Adrenal gland (tissue), 9 donors: ENCODE measurements at regions not wholly inside any gene's neighbourhood (a gene's known extent, or its start where the extent isn't known, plus 50 kb on each side); places are given as distances from the start of the nearest gene placed in this dataset.

ENCODE experiments used
- DNase-seq, 7 donors: peaks; one replicate each; pipeline ENCODE4 v3.0.0-alpha.2; 2019 to 2020
- H3K27ac ChIP-seq, 5 donors: fragments of 200-600 bp; sonication (generic) in 4 of 5; 1 replicate in 3 of 5; 2 replicates in 2 of 5; pipeline versions ENCODE4 v1.5.1 to v1.8.0; 2016 to 2020; ENCODE audit warnings: mild to moderate bottlenecking in 1 of 5
- H3K27me3 ChIP-seq: fragments of 200-600 bp; 2 replicates; pipeline ENCODE4 v1.8.0; 2021
- H3K36me3 ChIP-seq, 2 donors: fragments of 200-600 bp; replicated peaks in 1 of 2; 1 replicate in 1 of 2; 2 replicates in 1 of 2; pipeline versions ENCODE4 v1.5.1 to v1.8.0; 2018 to 2022
- H3K4me1 ChIP-seq, 2 donors: fragments of 200-600 bp; replicated peaks in 1 of 2; 1 replicate in 1 of 2; 2 replicates in 1 of 2; pipeline versions ENCODE4 v1.5.1 to v1.8.0; 2018 to 2021
- H3K4me3 ChIP-seq, 4 donors: fragments of 200-600 bp; sonication (generic) in 3 of 4; one replicate each; pipeline ENCODE4 v1.5.1; 2016 to 2018
- H3K9me3 ChIP-seq, 3 donors: fragments of 200-600 bp; sonication (generic) in 1 of 3; replicated peaks in 1 of 3; 1 replicate in 2 of 3; 2 replicates in 1 of 3; pipeline versions ENCODE4 v1.5.1 to v1.8.0; 2016 to 2021
- POLR2A ChIP-seq, 2 donors: fragments of 450-650 bp; IDR thresholded peaks; one replicate each; pipeline ENCODE4 v1.6.1; 2017; ENCODE audit warnings: antibody characterized with exemption in 2 of 2, mild to moderate bottlenecking in 2 of 2, moderate library complexity in 1 of 2
- WGBS, 4 donors: extraction: QIAGEN DNeasy Blood & Tissue Kit in 2 of 4; methylation state at CpG; one replicate each; pipeline versions ENCODE4 v1.1.5 to v1.1.7; 2013 to 2017; 5-methylcytosine and 5-hydroxymethylcytosine counted together
- intact Hi-C, 2 donors: fragments of 100-400 bp; cut with DNase I; formaldehyde crosslinking; loops; one replicate each; pipeline versions ENCODE4 v1.14.1 to v1.15.0; 2022 to 2023
- TF ChIP-seq, protein P1 (sequence below), 6 experiments: fragments of 450-650 bp in 4 of 6; fragments of 200-600 bp in 2 of 6; sonication (generic) in 1 of 6; IDR thresholded peaks; 1 replicate in 5 of 6; 2 replicates in 1 of 6; pipeline versions ENCODE4 v1.5.1 to v1.8.0; 2016 to 2021; ENCODE audit warnings: antibody characterized with exemption in 6 of 6, mild to moderate bottlenecking in 2 of 6, moderate library complexity in 1 of 6
- donor health status: healthy with polysubstance abuse.
- donor health status: Bipolar disorder and iron deficiency.
- donor health status: DM: yes; HTN: yes; CAD: no.
- donor health status: DM: no; HTN: no; CAD: no.
- donor health status: DM: no; HTN: no; CAD: no.

DNA sequence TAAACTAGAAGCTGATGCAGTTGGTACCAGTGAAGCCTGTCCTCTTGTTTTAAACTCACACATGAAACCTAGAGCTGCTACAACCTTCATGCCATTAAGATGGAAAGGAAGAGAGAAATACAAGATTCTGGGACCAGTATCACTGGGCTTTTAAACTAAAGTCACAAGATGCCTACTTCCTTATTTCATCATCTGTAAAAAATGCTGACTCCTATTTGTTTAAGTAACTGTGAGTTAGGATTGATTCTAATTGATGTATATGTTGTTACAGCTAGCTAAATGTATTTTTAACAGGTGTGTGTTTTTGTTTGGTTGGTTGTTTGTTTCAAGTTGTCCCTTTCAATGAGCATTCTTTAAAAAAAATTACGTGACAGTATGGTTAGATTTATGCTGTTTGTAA is 833.3 kb upstream of the PRMT6 start:
- H3K27ac ChIP-seq = no peak overlapping the region
- no peaks in the 10 kb centered on the region for H3K9me3 ChIP-seq
- H3K4me1 ChIP-seq = no peaks in the 10 kb centered on the region
- intact Hi-C loops = no loop called here
- TF ChIP-seq, protein P1, sequence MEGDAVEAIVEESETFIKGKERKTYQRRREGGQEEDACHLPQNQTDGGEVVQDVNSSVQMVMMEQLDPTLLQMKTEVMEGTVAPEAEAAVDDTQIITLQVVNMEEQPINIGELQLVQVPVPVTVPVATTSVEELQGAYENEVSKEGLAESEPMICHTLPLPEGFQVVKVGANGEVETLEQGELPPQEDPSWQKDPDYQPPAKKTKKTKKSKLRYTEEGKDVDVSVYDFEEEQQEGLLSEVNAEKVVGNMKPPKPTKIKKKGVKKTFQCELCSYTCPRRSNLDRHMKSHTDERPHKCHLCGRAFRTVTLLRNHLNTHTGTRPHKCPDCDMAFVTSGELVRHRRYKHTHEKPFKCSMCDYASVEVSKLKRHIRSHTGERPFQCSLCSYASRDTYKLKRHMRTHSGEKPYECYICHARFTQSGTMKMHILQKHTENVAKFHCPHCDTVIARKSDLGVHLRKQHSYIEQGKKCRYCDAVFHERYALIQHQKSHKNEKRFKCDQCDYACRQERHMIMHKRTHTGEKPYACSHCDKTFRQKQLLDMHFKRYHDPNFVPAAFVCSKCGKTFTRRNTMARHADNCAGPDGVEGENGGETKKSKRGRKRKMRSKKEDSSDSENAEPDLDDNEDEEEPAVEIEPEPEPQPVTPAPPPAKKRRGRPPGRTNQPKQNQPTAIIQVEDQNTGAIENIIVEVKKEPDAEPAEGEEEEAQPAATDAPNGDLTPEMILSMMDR (IDR thresholded peaks at IDR 0.05) = no peak
- TF ChIP-seq POLR2A (IDR thresholded peaks at IDR 0.05) = no peak
- DNase-seq = no peak
- no peaks in the 10 kb centered on the region for H3K27me3 ChIP-seq
- WGBS, 4 donors = 69 to 85% (median 74%) methylated on average over 1 of the region's 1 CpG
- no peaks in the 10 kb centered on the region for H3K36me3 ChIP-seq
- no peak overlapping the region for H3K4me3 ChIP-seq

DNA sequence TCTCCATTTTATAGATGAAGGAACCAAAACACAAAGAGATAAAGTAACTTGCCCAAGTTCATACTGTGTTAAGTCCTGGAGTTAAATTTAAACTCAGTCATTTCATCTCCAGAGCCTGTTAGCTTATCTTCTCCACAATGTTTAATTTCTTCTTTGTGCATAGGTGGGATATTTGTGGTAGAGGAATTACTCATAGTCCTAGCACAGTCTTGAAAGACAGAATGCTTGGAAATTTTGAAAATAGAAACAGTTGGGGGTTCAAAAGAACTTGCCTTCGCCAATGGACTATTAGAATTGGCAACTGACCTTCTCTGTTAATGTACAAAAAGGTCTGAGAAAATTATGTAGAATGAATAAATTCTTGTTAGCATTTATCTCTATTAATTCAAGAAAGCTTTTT is 832.0 kb upstream of the PRMT6 start:
- no peaks in the 10 kb centered on the region for H3K36me3 ChIP-seq
- intact Hi-C loops = no loop called here
- no peaks in the 10 kb centered on the region for H3K9me3 ChIP-seq
- no peaks in the 10 kb centered on the region for H3K27me3 ChIP-seq
- H3K4me3 ChIP-seq = no peak overlapping the region
- H3K27ac ChIP-seq = no peak overlapping the region
- TF ChIP-seq POLR2A (IDR thresholded peaks at IDR 0.05) = no peak
- TF ChIP-seq, protein P1 (IDR thresholded peaks at IDR 0.05) = no peak
- DNase-seq = no peak
- WGBS, 4 donors = 55 to 60% (median 59%) methylated on average over 1 of the region's 1 CpG
- H3K4me1 ChIP-seq = no peaks in the 10 kb centered on the region

DNA sequence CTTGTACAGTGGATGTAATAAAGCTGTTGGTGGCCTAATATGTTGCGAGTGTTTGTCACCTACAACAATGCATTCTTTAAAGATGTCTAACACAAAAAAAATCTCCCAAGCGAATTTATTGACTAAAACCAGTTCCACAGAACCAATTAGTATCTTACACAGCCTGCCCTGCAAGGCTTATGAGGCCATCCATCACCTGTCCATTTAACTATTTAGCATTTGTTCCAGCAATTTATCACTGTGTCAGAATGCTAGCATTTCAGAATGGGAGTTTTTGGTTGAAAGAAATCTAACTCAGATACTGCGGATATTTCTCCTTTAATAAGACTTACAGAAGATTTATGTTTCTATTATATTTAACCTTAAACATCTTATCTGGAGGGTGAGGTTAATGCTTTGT is 831.1 kb upstream of the PRMT6 start:
- Histone ChIP-seq H3K27ac (no peak overlapping the region), H3K27me3 (no peaks in the 10 kb centered on the region), H3K4me3 (no peak overlapping the region), H3K9me3 (no peaks in the 10 kb centered on the region), H3K4me1 (no peaks in the 10 kb centered on the region), H3K36me3 (no peaks in the 10 kb centered on the region)
- no peak for DNase-seq
- intact Hi-C loops = no loop called here
- TF ChIP-seq POLR2A (IDR thresholded peaks at IDR 0.05) = no peak
- TF ChIP-seq, protein P1 (IDR thresholded peaks at IDR 0.05) = no peak
- WGBS, 4 donors = 61 to 80% (median 75%) methylated on average over 3 of the region's 3 CpGs

DNA sequence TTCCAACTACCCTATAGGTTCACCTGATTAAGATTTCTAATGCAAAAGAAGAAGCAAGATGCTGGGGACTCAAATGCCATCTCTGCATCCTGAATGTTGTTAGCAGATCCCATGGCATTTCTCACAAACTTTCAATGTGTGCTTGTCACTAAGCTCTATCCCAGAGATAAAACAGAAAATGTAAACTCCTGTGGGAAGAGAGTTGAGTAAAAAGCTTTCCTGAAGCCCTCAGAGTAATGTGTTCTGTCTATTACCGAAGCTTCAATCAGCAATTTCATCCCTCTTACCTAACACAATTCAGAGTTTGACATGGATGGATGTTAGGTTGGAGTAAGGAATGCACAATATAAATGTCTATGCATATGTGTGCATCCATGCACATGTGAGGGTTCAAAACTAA is 829.9 kb upstream of the PRMT6 start:
- Histone ChIP-seq H3K27me3 (no peaks in the 10 kb centered on the region), H3K4me1 (no peaks in the 10 kb centered on the region), H3K36me3 (no peaks in the 10 kb centered on the region), H3K4me3 (no peak overlapping the region), H3K27ac (no peak overlapping the region), H3K9me3 (no peaks in the 10 kb centered on the region)
- no peak for DNase-seq
- intact Hi-C loops = no loop called here
- 57 to 72% (median 70%) methylated on average over 1 of the region's 1 CpG for WGBS, 4 donors
- TF ChIP-seq, protein P1 (IDR thresholded peaks at IDR 0.05) = no peak
- TF ChIP-seq POLR2A (IDR thresholded peaks at IDR 0.05) = no peak
